Kidney (tissue), 13 donors: ENCODE measurements at regions not wholly inside any gene's neighbourhood (a gene's known extent, or its start where the extent isn't known, plus 50 kb on each side); places are given as distances from the start of the nearest gene placed in this dataset.

ENCODE experiments used
- DNase-seq, 5 donors: peaks; one replicate each; pipeline ENCODE4 v3.0.0-alpha.2; 2013 to 2020
- FAIRE-seq: peaks from 2 replicates; lab custom pipeline; 2012; peaks lifted over from hg19 to GRCh38; lab: Jason Lieb, UNC
- H3K27ac ChIP-seq, 2 donors: one replicate each; pipeline ENCODE4 v1.7.0; 2013; ENCODE audit warnings: low read depth in 2 of 2, low read length in 2 of 2, inconsistent platforms in 1 of 2
- H3K27me3 ChIP-seq: one replicate; pipeline ENCODE4 v1.7.1; 2013; ENCODE audit warnings: low read length, inconsistent platforms; ENCODE audit not compliant: control insufficient read depth, insufficient read depth
- H3K36me3 ChIP-seq, 3 donors: one replicate each; pipeline versions ENCODE4 v1.7.0 to v1.7.1; 2013; ENCODE audit warnings: low read length in 3 of 3, control low read depth in 1 of 3, inconsistent platforms in 1 of 3; ENCODE audit not compliant: insufficient read depth in 3 of 3, control insufficient read depth in 2 of 3
- H3K4me1 ChIP-seq, 3 donors: one replicate each; pipeline versions ENCODE4 v1.7.0 to v1.7.1; 2013; ENCODE audit warnings: low read length in 3 of 3, inconsistent platforms in 1 of 3, low read depth in 1 of 3; ENCODE audit not compliant: control insufficient read depth in 2 of 3, insufficient read depth in 2 of 3
- H3K4me3 ChIP-seq, 3 donors: one replicate each; pipeline versions ENCODE4 v1.7.0 to v1.8.1; 2013; ENCODE audit warnings: low read length in 3 of 3, control low read depth in 1 of 3, inconsistent platforms in 1 of 3
- H3K9ac ChIP-seq, 3 donors: one replicate each; pipeline versions ENCODE4 v1.7.0 to v1.7.1; 2013; ENCODE audit warnings: low read length in 3 of 3, control low read depth in 1 of 3, inconsistent platforms in 1 of 3
- H3K9me3 ChIP-seq, 3 donors: one replicate each; pipeline versions ENCODE4 v1.7.0 to v1.7.1; 2013; ENCODE audit warnings: low read length in 3 of 3, control low read depth in 1 of 3, inconsistent platforms in 1 of 3; ENCODE audit not compliant: control insufficient read depth in 2 of 3, insufficient read depth in 1 of 3
- intact Hi-C: fragments of 100-400 bp; cut with DNase I; formaldehyde crosslinking; loops from one replicate; pipeline ENCODE4 v1.11.1; 2022
- TF ChIP-seq, protein P1 (sequence below): IDR thresholded peaks from 3 replicates; pipeline ENCODE4 v1.5.1; 2012; ENCODE audit warnings: mild to moderate bottlenecking, moderate library complexity, borderline replicate concordance; ENCODE audit not compliant: insufficient read depth; ENCODE audit errors: extremely low read depth
- donor health status: control.
- donor health status: control.
- donor health status: control.
- donor health status: control.
- donor health status: control.
- donor health status: DM: yes; HTN: yes; CAD: no.
- donor health status: Normal renal cell carcinoma (clear cell type).

DNA sequence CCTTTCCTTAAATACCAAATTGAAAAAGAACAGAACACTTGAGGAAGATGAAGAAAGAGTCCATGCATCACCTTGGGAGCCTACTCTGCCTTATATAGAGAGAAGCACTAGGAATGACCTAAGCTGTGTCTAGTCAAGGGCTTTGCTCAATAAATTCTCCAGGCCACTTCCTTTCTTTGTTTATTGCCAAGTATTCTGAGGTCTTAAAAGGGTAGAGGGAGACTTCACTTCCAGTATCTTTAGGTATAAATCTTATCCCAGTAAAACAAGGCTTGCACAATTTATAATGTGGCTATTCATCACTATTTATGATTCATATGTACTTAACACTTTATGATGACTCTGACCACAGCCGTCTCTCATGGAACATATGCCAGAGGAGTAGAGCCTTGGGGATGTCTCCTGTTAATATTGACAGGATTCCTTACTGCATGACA, 85.1 kb upstream of the ARHGAP5 start:
- Histone ChIP-seq H3K27ac (no peak overlapping the region), H3K36me3 (no peaks in the 10 kb centered on the region), H3K4me3 (no peak overlapping the region), H3K9me3 (no peaks in the 10 kb centered on the region), H3K4me1 (peaks cover 0 to 8% (median 0%) of the 10 kb centered on the region in 3 donors), H3K9ac (no peak overlapping the region), H3K27me3 (no peaks in the 10 kb centered on the region)
- peak in 2 of 5 donors; percentile 55 to 74 for DNase-seq
- FAIRE-seq: no peak
- TF ChIP-seq, protein P1, sequence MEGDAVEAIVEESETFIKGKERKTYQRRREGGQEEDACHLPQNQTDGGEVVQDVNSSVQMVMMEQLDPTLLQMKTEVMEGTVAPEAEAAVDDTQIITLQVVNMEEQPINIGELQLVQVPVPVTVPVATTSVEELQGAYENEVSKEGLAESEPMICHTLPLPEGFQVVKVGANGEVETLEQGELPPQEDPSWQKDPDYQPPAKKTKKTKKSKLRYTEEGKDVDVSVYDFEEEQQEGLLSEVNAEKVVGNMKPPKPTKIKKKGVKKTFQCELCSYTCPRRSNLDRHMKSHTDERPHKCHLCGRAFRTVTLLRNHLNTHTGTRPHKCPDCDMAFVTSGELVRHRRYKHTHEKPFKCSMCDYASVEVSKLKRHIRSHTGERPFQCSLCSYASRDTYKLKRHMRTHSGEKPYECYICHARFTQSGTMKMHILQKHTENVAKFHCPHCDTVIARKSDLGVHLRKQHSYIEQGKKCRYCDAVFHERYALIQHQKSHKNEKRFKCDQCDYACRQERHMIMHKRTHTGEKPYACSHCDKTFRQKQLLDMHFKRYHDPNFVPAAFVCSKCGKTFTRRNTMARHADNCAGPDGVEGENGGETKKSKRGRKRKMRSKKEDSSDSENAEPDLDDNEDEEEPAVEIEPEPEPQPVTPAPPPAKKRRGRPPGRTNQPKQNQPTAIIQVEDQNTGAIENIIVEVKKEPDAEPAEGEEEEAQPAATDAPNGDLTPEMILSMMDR: no peak
- intact Hi-C loops: no loop called here

DNA sequence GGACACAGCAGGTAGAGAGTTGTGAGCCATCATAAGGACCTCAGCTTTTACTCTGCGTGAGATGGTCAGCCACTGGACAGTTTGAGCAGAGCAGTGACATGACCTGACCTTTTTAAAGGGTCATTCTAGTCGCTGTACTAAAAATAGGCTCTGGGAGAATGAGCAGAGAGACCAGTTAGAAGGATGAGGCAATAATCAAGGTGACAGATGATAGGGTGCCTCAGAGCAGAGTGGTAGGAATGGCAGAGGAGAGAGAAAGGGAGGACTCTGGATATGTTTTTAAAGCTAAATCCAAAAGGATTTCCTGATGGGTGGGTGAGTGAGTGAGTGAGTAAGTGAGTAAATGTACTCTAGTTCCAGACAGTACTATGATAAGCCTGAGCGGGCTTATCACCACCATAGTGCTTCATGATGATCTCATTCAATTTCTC, 83.6 kb upstream of the ARHGAP5 start:
- Histone ChIP-seq H3K9me3 (no peaks in the 10 kb centered on the region), H3K36me3 (no peaks in the 10 kb centered on the region), H3K27ac (peak overlapping the region in 1 of 2 donors; percentile 52), H3K27me3 (no peaks in the 10 kb centered on the region), H3K4me3 (no peak overlapping the region), H3K4me1 (peaks cover 0 to 8% (median 0%) of the 10 kb centered on the region in 3 donors), H3K9ac (no peak overlapping the region)
- intact Hi-C loops: no loop called here
- TF ChIP-seq, protein P1: no peak
- DNase-seq: no peak
- FAIRE-seq: no peak

DNA sequence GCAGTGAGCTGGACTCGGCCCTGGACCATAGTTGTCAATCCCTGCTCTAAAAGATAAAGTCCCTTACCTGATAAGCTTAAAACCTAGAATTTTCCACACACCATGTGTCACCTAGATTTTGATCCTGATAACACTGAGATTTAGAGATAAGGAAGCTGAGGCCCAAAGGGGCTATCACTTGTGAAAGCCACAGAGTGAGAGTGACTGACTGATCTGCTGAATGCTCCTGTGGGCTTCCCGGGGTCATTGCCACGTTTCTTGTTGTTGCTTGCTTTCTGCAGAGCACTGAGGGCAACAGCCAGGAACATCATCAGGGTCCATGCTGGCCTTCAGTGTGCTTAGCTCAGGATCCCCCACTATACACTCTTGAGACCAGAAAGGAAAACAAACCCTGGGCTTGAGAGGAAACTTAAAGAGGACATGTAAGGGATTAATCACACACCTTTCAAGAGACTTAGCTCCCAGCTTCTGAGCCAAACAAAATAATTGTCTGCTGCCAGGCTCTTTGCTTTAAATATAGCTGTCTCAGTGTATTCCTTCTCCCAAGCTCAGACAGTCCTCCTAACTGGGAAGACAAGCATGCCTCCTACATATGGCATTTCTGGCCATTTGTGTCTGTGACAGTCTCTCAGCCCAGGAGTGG, 82.6 kb upstream of the ARHGAP5 start:
- DNase-seq: no peak
- no peak overlapping the region for H3K4me3 ChIP-seq
- no peak overlapping the region for H3K9ac ChIP-seq
- FAIRE-seq: no peak
- intact Hi-C loops: no loop called here
- TF ChIP-seq, protein P1: no peak
- H3K36me3 ChIP-seq: no peaks in the 10 kb centered on the region
- no peaks in the 10 kb centered on the region for H3K9me3 ChIP-seq
- no peak overlapping the region for H3K27ac ChIP-seq
- H3K4me1 ChIP-seq: peaks cover 0 to 8% (median 0%) of the 10 kb centered on the region in 3 donors
- H3K27me3 ChIP-seq: no peaks in the 10 kb centered on the region

DNA sequence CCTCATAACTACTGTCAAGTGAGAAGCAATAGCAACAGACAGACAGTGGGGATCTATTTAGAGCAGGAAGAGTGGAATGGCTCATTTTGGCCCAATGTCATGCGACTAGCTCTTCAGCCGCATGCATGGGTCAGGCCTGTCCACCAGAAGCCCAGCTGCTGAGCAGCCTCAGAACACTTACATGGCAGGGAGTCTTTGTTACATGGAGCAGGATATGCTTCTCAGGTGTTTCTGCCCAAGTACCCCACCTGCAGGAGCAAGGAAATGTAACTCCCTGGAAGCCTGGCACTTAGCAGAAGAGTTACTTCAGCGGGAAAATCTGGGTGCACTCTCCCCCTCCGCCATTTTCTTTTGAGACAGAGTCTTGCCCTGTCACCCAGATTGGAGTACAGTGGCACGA, 73.5 kb upstream of the ARHGAP5 start:
- no peak for FAIRE-seq
- no peaks in the 10 kb centered on the region for H3K36me3 ChIP-seq
- no peak overlapping the region for H3K27ac ChIP-seq
- no peaks in the 10 kb centered on the region for H3K4me1 ChIP-seq
- TF ChIP-seq, protein P1: no peak
- no peak overlapping the region for H3K4me3 ChIP-seq
- no peaks in the 10 kb centered on the region for H3K9me3 ChIP-seq
- no peak for DNase-seq
- intact Hi-C loops: no loop called here
- H3K9ac ChIP-seq: no peak overlapping the region
- no peaks in the 10 kb centered on the region for H3K27me3 ChIP-seq
